ENCODE measurements at regions not wholly inside any gene's neighbourhood (a gene's known extent, or its start where the extent isn't known, plus 50 kb on each side); places are given as distances from the start of the nearest gene placed in this dataset.

DNA sequence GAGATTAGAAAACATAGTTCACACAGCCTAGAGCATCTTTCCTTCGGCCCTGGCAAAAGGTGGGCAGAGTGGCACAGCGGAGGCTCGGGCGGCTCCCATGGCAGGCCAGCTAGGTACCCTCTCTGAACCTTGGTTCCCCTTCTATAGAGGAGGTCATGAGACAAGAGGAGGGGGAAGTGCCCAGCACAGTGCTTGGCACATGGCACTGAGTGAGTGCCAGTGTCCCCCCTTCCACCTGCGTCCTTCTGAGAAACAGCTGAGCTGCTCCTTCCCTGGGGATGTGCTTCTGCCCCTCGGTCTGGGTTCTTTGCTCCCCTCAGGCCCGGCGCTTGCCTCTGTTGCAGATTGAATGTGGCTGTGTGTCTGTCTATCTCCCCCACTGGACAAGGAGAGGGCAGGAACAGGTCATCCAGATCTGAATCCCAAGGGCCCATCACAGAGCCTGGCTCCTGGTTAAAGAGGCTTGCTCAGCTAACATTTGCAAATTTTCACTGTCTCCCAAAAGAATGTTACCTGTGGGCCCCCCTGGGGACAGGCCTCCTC is 165.6 kb downstream of the USP12 start:
- TF ChIP-seq EZH2phosphoT487 (IDR thresholded peaks at IDR 0.05; ENCODE audit: borderline replicate concordance, low read length), result no peak
- TF ChIP-seq, protein P1, sequence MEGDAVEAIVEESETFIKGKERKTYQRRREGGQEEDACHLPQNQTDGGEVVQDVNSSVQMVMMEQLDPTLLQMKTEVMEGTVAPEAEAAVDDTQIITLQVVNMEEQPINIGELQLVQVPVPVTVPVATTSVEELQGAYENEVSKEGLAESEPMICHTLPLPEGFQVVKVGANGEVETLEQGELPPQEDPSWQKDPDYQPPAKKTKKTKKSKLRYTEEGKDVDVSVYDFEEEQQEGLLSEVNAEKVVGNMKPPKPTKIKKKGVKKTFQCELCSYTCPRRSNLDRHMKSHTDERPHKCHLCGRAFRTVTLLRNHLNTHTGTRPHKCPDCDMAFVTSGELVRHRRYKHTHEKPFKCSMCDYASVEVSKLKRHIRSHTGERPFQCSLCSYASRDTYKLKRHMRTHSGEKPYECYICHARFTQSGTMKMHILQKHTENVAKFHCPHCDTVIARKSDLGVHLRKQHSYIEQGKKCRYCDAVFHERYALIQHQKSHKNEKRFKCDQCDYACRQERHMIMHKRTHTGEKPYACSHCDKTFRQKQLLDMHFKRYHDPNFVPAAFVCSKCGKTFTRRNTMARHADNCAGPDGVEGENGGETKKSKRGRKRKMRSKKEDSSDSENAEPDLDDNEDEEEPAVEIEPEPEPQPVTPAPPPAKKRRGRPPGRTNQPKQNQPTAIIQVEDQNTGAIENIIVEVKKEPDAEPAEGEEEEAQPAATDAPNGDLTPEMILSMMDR (IDR thresholded peaks at IDR 0.05; ENCODE audit: low read depth, low read length, poor library complexity, severe bottlenecking), result no peak
- no peaks in the 10 kb centered on the region for H3K9me2 ChIP-seq (replicated peaks; ENCODE audit: control insufficient read depth, low read length)
- H3K4me1 ChIP-seq (ENCODE audit: control insufficient read depth, low read length), result no peaks in the 10 kb centered on the region; the same call in 1 of the 2 replicates
- no peaks in the 10 kb centered on the region for H4K20me1 ChIP-seq (ENCODE audit: control insufficient read depth, insufficient read depth, low read depth, low read length)
- no peaks in the 10 kb centered on the region for H3F3A ChIP-seq (ENCODE audit: control insufficient read depth, insufficient read depth)
- no peak overlapping the region for H3K4me2 ChIP-seq (ENCODE audit: low read length)
- H3K36me3 ChIP-seq (ENCODE audit: control insufficient read depth, low read length), result no peaks in the 10 kb centered on the region
- H3K4me3 ChIP-seq (ENCODE audit: low read length), result no peak overlapping the region
- H3K9me3 ChIP-seq (ENCODE audit: control insufficient read depth, insufficient read depth, low read length), result no peaks in the 10 kb centered on the region
- H3K79me2 ChIP-seq (ENCODE audit: control insufficient read depth, low read length), result no peaks in the 10 kb centered on the region
- H3K27me3 ChIP-seq (ENCODE audit: control insufficient read depth, low read length), result peaks cover 40% of the 10 kb centered on the region
- no peak overlapping the region for H3K27ac ChIP-seq (ENCODE audit: low read depth, low read length)

DNA sequence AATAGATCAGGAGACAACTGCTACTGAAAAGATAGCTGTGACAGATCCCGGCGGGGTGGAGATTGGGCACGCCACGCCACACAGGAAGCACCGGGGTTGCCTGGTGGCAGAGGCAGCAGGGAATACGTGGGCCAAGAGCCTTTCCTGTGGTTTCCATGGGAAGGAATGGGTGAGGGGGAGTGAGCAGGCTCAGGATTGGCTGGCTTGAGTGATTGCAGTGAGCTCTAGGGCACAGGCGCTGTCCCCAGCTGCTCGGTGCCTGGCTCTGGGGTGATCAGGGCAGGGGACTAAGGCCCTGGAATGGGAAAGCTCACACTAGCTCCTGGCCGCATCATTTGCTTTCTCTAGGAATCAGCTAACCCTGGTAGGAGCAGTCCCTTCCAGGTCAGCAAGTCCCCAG is 166.1 kb downstream of the USP12 start:
- Histone ChIP-seq H3K27me3 (ENCODE audit: control insufficient read depth, low read length) (peaks cover 40% of the 10 kb centered on the region), H4K20me1 (ENCODE audit: control insufficient read depth, insufficient read depth, low read depth, low read length) (no peaks in the 10 kb centered on the region), H3K4me2 (ENCODE audit: low read length) (no peak overlapping the region), H3K4me1 (ENCODE audit: control insufficient read depth, low read length) (no peaks in the 10 kb centered on the region; the same call in 1 of the 2 replicates), H3K9me2 (replicated peaks; ENCODE audit: control insufficient read depth, low read length) (no peaks in the 10 kb centered on the region), H3K79me2 (ENCODE audit: control insufficient read depth, low read length) (no peaks in the 10 kb centered on the region), H3K4me3 (ENCODE audit: low read length) (no peak overlapping the region), H3K36me3 (ENCODE audit: control insufficient read depth, low read length) (no peaks in the 10 kb centered on the region), H3K27ac (ENCODE audit: low read depth, low read length) (no peak overlapping the region), H3F3A (ENCODE audit: control insufficient read depth, insufficient read depth) (no peaks in the 10 kb centered on the region), H3K9me3 (ENCODE audit: control insufficient read depth, insufficient read depth, low read length) (no peaks in the 10 kb centered on the region)
- TF ChIP-seq EZH2phosphoT487 (IDR thresholded peaks at IDR 0.05; ENCODE audit: borderline replicate concordance, low read length), result no peak
- TF ChIP-seq, protein P1 (IDR thresholded peaks at IDR 0.05; ENCODE audit: low read depth, low read length, poor library complexity, severe bottlenecking), result no peak

DNA sequence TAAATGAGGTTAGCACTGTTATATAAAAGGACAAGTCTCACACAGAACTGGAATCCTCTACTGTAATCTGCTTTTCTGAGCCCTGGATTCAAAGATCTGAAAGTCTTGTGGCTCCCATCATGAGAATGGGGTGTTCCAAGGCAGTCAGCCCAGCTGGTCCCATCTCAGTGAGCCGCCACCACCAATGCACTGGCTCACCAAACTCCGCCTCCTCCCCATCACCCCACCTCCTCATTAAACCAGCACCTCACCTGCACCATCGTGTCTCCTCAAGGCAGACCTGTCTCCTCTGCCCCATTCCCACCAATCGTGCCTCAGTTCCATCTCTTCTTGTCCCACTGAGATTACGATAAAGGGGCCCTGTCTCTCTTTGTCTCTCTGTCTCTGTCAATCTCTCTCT is 166.7 kb downstream of the USP12 start:
- TF ChIP-seq, protein P1 (IDR thresholded peaks at IDR 0.05; ENCODE audit: low read depth, low read length, poor library complexity, severe bottlenecking), result no peak
- TF ChIP-seq EZH2phosphoT487 (IDR thresholded peaks at IDR 0.05; ENCODE audit: borderline replicate concordance, low read length), result no peak
- Histone ChIP-seq H3K4me1 (ENCODE audit: control insufficient read depth, low read length) (no peaks in the 10 kb centered on the region; the same call in 1 of the 2 replicates), H3K79me2 (ENCODE audit: control insufficient read depth, low read length) (no peaks in the 10 kb centered on the region), H3F3A (ENCODE audit: control insufficient read depth, insufficient read depth) (no peaks in the 10 kb centered on the region), H3K27me3 (ENCODE audit: control insufficient read depth, low read length) (peaks cover 40% of the 10 kb centered on the region), H4K20me1 (ENCODE audit: control insufficient read depth, insufficient read depth, low read depth, low read length) (no peaks in the 10 kb centered on the region), H3K4me3 (ENCODE audit: low read length) (no peak overlapping the region), H3K9me2 (replicated peaks; ENCODE audit: control insufficient read depth, low read length) (no peaks in the 10 kb centered on the region), H3K36me3 (ENCODE audit: control insufficient read depth, low read length) (no peaks in the 10 kb centered on the region), H3K9me3 (ENCODE audit: control insufficient read depth, insufficient read depth, low read length) (no peaks in the 10 kb centered on the region), H3K27ac (ENCODE audit: low read depth, low read length) (no peak overlapping the region), H3K4me2 (ENCODE audit: low read length) (no peak overlapping the region)

Data from DOHH2 (cell line).